PC-3 (cell line): ENCODE measurements at regions not wholly inside any gene's neighbourhood (a gene's known extent, or its start where the extent isn't known, plus 50 kb on each side); places are given as distances from the start of the nearest gene placed in this dataset.

Source experiments
- ATAC-seq: fragments of 200-7000 bp; cut with Tn5 transposase; 2 replicates; pipeline ENCODE4 v1.9.1; 2020; ENCODE audit warnings: mild to moderate bottlenecking, moderate library complexity
- BruUV-seq: library from RNA; stranded (reverse); fragments of 400-500 nt; replicated peaks from 2 replicates; lab custom pipeline; 2021; lab: Mats Ljungman, UMichigan
- CTCF ChIA-PET: fragments of 300-600 bp; sonication (Branson Sonifier 250); formaldehyde crosslinking; loops from one replicate; lab custom pipeline; 2022; ENCODE audit warnings: antibody characterized with exemption; lab: Charles Lee
- POLR2A ChIA-PET: fragments of 300-600 bp; sonication (Branson Sonifier 250); formaldehyde crosslinking; loops from one replicate; lab custom pipeline; 2022; ENCODE audit warnings: antibody characterized with exemption; ENCODE audit not compliant: unreplicated experiment; lab: Charles Lee
- DNase-seq: peaks from one replicate; pipeline ENCODE4 v3.0.0-alpha.2; 2015
- H2AFZ ChIP-seq: fragments of 300-600 bp; sonication (generic); 2 replicates; pipeline ENCODE4 v1.6.0; 2016; ENCODE audit warnings: antibody characterized with exemption, low read length
- H3F3A ChIP-seq: fragments of 300-600 bp; sonication (generic); one replicate; pipeline ENCODE4 v1.6.0; 2017; ENCODE audit warnings: antibody characterized with exemption, low read length, control low read depth, mild to moderate bottlenecking; ENCODE audit not compliant: unreplicated experiment
- H3K27ac ChIP-seq: fragments of 300-600 bp; sonication (generic); 2 replicates; pipeline ENCODE4 v1.5.1; 2016; ENCODE audit warnings: mild to moderate bottlenecking, low read length
- H3K27me3 ChIP-seq: fragments of 300-600 bp; sonication (generic); 2 replicates; pipeline ENCODE4 v1.6.1; 2016; ENCODE audit warnings: low read length, mixed read lengths
- H3K36me3 ChIP-seq: fragments of 300-600 bp; sonication (generic); 2 replicates; pipeline ENCODE4 v1.6.1; 2016; ENCODE audit warnings: low read depth, mixed run types, low read length, mixed read lengths
- H3K4me1 ChIP-seq: fragments of 300-600 bp; sonication (generic); 2 replicates; pipeline ENCODE4 v1.5.1; 2016; ENCODE audit warnings: low read length; ENCODE audit not compliant: insufficient read depth
- H3K4me2 ChIP-seq: fragments of 300-600 bp; sonication (generic); 2 replicates; pipeline ENCODE4 v1.6.0; 2016; ENCODE audit warnings: low read length
- H3K4me3 ChIP-seq: fragments of 300-600 bp; sonication (generic); 2 replicates; pipeline ENCODE4 v1.5.1; 2016; ENCODE audit warnings: mild to moderate bottlenecking, low read length, mixed read lengths
- H3K79me2 ChIP-seq: fragments of 300-600 bp; sonication (generic); 2 replicates; pipeline ENCODE4 v1.6.1; 2017; ENCODE audit warnings: low read length, mixed read lengths
- H3K9ac ChIP-seq: fragments of 300-600 bp; sonication (generic); 2 replicates; pipeline ENCODE4 v1.6.0; 2016; ENCODE audit warnings: mild to moderate bottlenecking, low read length
- H3K9me2 ChIP-seq: fragments of 300-600 bp; sonication (generic); replicated peaks from 2 replicates; pipeline ENCODE4 v1.6.1; 2016; ENCODE audit warnings: mixed run types, low read length, mixed read lengths
- H3K9me3 ChIP-seq: fragments of 300-600 bp; sonication (generic); 2 replicates; pipeline ENCODE4 v1.6.1; 2016; ENCODE audit warnings: low read length, mixed read lengths
- H4K20me1 ChIP-seq: fragments of 300-600 bp; sonication (generic); 2 replicates; pipeline ENCODE4 v1.6.1; 2016; ENCODE audit warnings: low read length, mixed read lengths
- CTCF ChIP-seq: fragments of 300-600 bp; sonication (generic); conservative IDR thresholded peaks from 2 replicates; pipeline ENCODE4 v1.5.1; 2017; ENCODE audit warnings: antibody characterized with exemption, low read depth, mild to moderate bottlenecking, low read length
- EZH2 ChIP-seq: fragments of 300-600 bp; sonication (generic); IDR thresholded peaks from one replicate; pipeline ENCODE4 v1.6.1; 2017; ENCODE audit warnings: antibody characterized with exemption, mild to moderate bottlenecking, low read length; ENCODE audit not compliant: unreplicated experiment
- EZH2phosphoT487 ChIP-seq: fragments of 300-600 bp; sonication (generic); IDR thresholded peaks from 2 replicates; pipeline ENCODE4 v1.6.1; 2018; ENCODE audit warnings: mild to moderate bottlenecking, antibody characterized with exemption, low read length, borderline replicate concordance
- intact Hi-C: fragments of 100-400 bp; cut with micrococcal nuclease; formaldehyde crosslinking; loops from 2 replicates; pipeline ENCODE4 v1.9.0; 2023

- Histone ChIP-seq H3K4me3 (no peak overlapping the region), H3K4me2 (no peak overlapping the region), H3K9me3 (no peaks in the 10 kb centered on the region), H2AFZ (no peak overlapping the region), H3K27ac (no peak overlapping the region), H3F3A (no peaks in the 10 kb centered on the region), H3K36me3 (no peaks in the 10 kb centered on the region), H3K4me1 (peaks cover 8% of the 10 kb centered on the region; the same call in 1 of the 2 replicates), H3K9me2 (no peaks in the 10 kb centered on the region), H3K27me3 (peaks cover 37% of the 10 kb centered on the region), H4K20me1 (no peaks in the 10 kb centered on the region), H3K79me2 (no peaks in the 10 kb centered on the region), H3K9ac (no peak overlapping the region)
- no TSS peak for BruUV-seq
- TF ChIP-seq EZH2phosphoT487: no peak
- no peak for TF ChIP-seq CTCF
- no peak for TF ChIP-seq EZH2
- no peak for DNase-seq
- POLR2A ChIA-PET: no interaction called here
- CTCF ChIA-PET: no interaction called here
- ATAC-seq: no peak
- intact Hi-C loops: no loop called here
These were observed 106.5 kb upstream of the COX10 start for GRCh38 chr17:13962716-13963240.

DNA sequence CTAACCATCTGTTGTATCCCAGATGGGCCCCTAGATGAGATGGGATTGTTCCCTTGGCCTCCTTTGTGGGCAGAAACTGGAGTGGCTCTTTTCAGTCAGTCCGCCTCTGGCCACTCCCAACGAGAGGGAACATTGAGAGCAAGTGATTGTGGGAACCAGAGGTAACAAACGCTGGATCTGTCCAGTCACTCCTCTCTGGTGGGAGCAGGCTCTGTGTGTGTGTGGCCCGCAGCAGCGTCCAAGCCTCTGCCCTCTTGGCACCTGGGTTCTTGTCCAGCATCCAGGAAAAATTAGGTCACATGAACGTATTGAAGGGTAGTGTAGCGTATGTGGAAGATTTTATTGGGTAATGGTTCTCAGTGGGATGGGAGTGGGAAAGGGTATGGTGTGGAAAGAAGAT, 101.9 kb upstream of the COX10 start:
- intact Hi-C loops: no loop called here
- no TSS peak for BruUV-seq
- no peak overlapping the region for H3K27ac ChIP-seq
- TF ChIP-seq EZH2phosphoT487 (no peak), EZH2 (no peak)
- POLR2A ChIA-PET: no interaction called here
- no peaks in the 10 kb centered on the region for H3K4me1 ChIP-seq
- no peaks in the 10 kb centered on the region for H3K9me2 ChIP-seq
- CTCF ChIA-PET: no interaction called here
- H3K9ac ChIP-seq: no peak overlapping the region
- no peaks in the 10 kb centered on the region for H3K36me3 ChIP-seq
- no peak overlapping the region for H2AFZ ChIP-seq
- H4K20me1 ChIP-seq: no peaks in the 10 kb centered on the region
- H3K9me3 ChIP-seq: no peaks in the 10 kb centered on the region
- no peaks in the 10 kb centered on the region for H3K79me2 ChIP-seq
- H3F3A ChIP-seq: no peaks in the 10 kb centered on the region
- ATAC-seq (no peak), DNase-seq (no peak)
- H3K27me3 ChIP-seq: peaks cover 45% of the 10 kb centered on the region
- H3K4me3 ChIP-seq: no peak overlapping the region
- H3K4me2 ChIP-seq: no peak overlapping the region

DNA sequence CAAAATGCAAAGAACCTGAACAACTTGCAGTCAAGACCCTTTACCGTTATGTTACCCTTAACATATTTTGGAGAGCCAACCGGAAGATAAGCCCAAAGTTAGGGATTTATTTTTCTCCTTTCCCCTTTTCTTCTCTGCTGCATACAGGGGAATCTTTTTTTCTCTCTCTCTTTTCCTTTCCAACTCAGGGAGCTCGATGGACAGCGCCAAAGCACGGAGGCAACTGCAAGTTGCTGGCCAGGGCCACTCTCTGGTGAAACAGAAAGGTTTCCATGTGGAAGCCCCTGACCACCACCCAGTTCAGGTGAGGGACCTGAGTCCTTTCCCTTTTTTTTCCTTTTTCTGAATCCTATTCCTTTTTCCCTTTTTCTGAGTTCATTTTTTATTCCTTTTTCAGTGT, 98.8 kb upstream of the COX10 start:
- no peak for DNase-seq
- Histone ChIP-seq H3K27me3 (peaks cover 29% of the 10 kb centered on the region; the same call in 1 of the 2 replicates), H3K79me2 (no peaks in the 10 kb centered on the region), H3K9me2 (no peaks in the 10 kb centered on the region), H3K4me1 (no peaks in the 10 kb centered on the region), H2AFZ (peak overlapping the region; percentile 47; the same call in 1 of the 2 replicates), H3K27ac (no peak overlapping the region), H3K36me3 (no peaks in the 10 kb centered on the region), H3F3A (no peaks in the 10 kb centered on the region), H4K20me1 (no peaks in the 10 kb centered on the region), H3K4me2 (peak overlapping the region; percentile 68), H3K9ac (no peak overlapping the region), H3K9me3 (no peaks in the 10 kb centered on the region), H3K4me3 (peak overlapping the region; percentile 43)
- CTCF ChIA-PET: no interaction called here
- POLR2A ChIA-PET: no interaction called here
- no peak for ATAC-seq
- no TSS peak for BruUV-seq
- intact Hi-C loops: no loop called here
- TF ChIP-seq EZH2 (no peak), CTCF (no peak), EZH2phosphoT487 (no peak)
